ENCODE measurements at regions not wholly inside any gene's neighbourhood (a gene's known extent, or its start where the extent isn't known, plus 50 kb on each side); places are given as distances from the start of the nearest gene placed in this dataset.

DNA sequence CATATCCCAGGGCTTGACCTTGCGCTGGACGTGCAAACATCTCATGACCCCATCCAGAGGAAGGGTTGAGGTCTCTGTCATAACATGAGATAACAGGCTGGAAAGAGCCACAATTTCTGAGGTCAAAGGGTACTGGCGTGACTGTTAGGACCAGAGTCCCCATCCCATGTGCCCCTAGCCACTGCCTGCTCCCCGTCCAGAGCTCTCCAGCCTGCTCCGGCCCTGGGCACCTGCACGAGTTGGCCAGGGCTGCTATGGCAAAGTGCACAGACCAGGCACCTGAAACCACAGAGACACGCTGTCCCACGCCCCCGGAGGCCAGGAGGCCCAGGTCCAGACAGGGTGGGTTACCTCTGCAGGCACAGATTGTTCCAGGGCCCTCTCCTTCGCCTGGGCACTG lies 58.9 kb downstream of the SHANK2 start:
- no peaks in the 10 kb centered on the region for H3K9me3 ChIP-seq (ENCODE audit: insufficient read depth, low read length, severe bottlenecking)
- H3K4me1 ChIP-seq (ENCODE audit: insufficient read depth, low read length): no peaks in the 10 kb centered on the region
- no peaks in the 10 kb centered on the region for H3K27me3 ChIP-seq (ENCODE audit: insufficient read depth, low read length, poor library complexity)
- TF ChIP-seq, protein P1, sequence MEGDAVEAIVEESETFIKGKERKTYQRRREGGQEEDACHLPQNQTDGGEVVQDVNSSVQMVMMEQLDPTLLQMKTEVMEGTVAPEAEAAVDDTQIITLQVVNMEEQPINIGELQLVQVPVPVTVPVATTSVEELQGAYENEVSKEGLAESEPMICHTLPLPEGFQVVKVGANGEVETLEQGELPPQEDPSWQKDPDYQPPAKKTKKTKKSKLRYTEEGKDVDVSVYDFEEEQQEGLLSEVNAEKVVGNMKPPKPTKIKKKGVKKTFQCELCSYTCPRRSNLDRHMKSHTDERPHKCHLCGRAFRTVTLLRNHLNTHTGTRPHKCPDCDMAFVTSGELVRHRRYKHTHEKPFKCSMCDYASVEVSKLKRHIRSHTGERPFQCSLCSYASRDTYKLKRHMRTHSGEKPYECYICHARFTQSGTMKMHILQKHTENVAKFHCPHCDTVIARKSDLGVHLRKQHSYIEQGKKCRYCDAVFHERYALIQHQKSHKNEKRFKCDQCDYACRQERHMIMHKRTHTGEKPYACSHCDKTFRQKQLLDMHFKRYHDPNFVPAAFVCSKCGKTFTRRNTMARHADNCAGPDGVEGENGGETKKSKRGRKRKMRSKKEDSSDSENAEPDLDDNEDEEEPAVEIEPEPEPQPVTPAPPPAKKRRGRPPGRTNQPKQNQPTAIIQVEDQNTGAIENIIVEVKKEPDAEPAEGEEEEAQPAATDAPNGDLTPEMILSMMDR (IDR thresholded peaks at IDR 0.05; ENCODE audit: borderline replicate concordance, extremely low read depth, low read length, poor library complexity, severe bottlenecking): no peak
- no peak for TF ChIP-seq EZH2 (IDR thresholded peaks at IDR 0.05; ENCODE audit: borderline replicate concordance, low read depth, low read length, severe bottlenecking)
- H2AFZ ChIP-seq (ENCODE audit: low read depth, low read length): no peak overlapping the region
- H3K36me3 ChIP-seq (ENCODE audit: insufficient read depth, low read length): no peaks in the 10 kb centered on the region
- H3K9ac ChIP-seq (ENCODE audit: low read depth, low read length): no peak overlapping the region
- H3K4me3 ChIP-seq (ENCODE audit: low read depth in 1 of 2, low read length in 2 of 2): no peak overlapping the region
- no peaks in the 10 kb centered on the region for H3K79me2 ChIP-seq (ENCODE audit: insufficient read depth, low read length)
- DNase-seq (no peak), ATAC-seq (ENCODE audit: insufficient read depth, low read depth) (no peak)
- H3K27ac ChIP-seq (ENCODE audit: low read length): no peak overlapping the region
- H4K20me1 ChIP-seq (ENCODE audit: insufficient read depth, low read length): no peaks in the 10 kb centered on the region
- no peak overlapping the region for H3K4me2 ChIP-seq (ENCODE audit: insufficient read depth, low read length)

DNA sequence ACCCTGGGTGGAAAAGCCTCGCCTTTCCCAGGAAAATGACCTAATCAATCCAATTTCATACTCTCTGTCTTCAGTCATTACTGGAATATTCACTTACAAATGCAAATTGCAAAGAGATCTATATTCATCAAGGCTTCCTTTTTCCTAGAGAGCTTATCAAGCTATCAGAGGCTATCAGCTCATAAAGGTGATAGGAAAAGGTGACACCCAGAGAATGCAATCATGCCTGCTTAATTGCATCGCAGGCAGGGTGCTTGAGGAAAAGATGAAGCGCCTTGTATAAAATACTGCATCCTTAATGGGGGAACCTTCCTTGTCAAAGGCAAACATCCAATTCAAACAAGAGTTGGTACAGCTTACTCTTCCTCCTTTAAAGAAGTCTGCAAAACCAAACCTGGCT lies 59.7 kb downstream of the SHANK2 start:
- no peaks in the 10 kb centered on the region for H3K9me3 ChIP-seq (ENCODE audit: insufficient read depth, low read length, severe bottlenecking)
- ATAC-seq (ENCODE audit: insufficient read depth, low read depth) (no peak), DNase-seq (no peak)

GRCh38 chr11:71191201-71191600 lies 61.2 kb downstream of the SHANK2 start:
- H3K36me3 ChIP-seq (ENCODE audit: insufficient read depth, low read length): no peaks in the 10 kb centered on the region
- H3K9ac ChIP-seq (ENCODE audit: low read depth, low read length): no peak overlapping the region
- no peak for TF ChIP-seq EZH2 (IDR thresholded peaks at IDR 0.05; ENCODE audit: borderline replicate concordance, low read depth, low read length, severe bottlenecking)
- TF ChIP-seq, protein P1 (IDR thresholded peaks at IDR 0.05; ENCODE audit: borderline replicate concordance, extremely low read depth, low read length, poor library complexity, severe bottlenecking): no peak
- no peak overlapping the region for H3K27ac ChIP-seq (ENCODE audit: low read length)
- H3K4me3 ChIP-seq (ENCODE audit: low read depth in 1 of 2, low read length in 2 of 2): no peak overlapping the region
- no peak overlapping the region for H3K4me2 ChIP-seq (ENCODE audit: insufficient read depth, low read length)
- H3K9me3 ChIP-seq (ENCODE audit: insufficient read depth, low read length, severe bottlenecking): no peaks in the 10 kb centered on the region
- H3K79me2 ChIP-seq (ENCODE audit: insufficient read depth, low read length): no peaks in the 10 kb centered on the region
- no peaks in the 10 kb centered on the region for H3K4me1 ChIP-seq (ENCODE audit: insufficient read depth, low read length)
- H4K20me1 ChIP-seq (ENCODE audit: insufficient read depth, low read length): no peaks in the 10 kb centered on the region
- no peak overlapping the region for H2AFZ ChIP-seq (ENCODE audit: low read depth, low read length)
- DNase-seq: no peak
- no peaks in the 10 kb centered on the region for H3K27me3 ChIP-seq (ENCODE audit: insufficient read depth, low read length, poor library complexity)
- ATAC-seq (ENCODE audit: insufficient read depth, low read depth): no peak

More for the DNA sequence above, 59.7 kb downstream of the SHANK2 start:
- H3K27ac ChIP-seq (ENCODE audit: low read length): no peak overlapping the region
- H3K4me3 ChIP-seq (ENCODE audit: low read depth in 1 of 2, low read length in 2 of 2): no peak overlapping the region
- H3K79me2 ChIP-seq (ENCODE audit: insufficient read depth, low read length): no peaks in the 10 kb centered on the region
- H3K4me2 ChIP-seq (ENCODE audit: insufficient read depth, low read length): no peak overlapping the region
- H4K20me1 ChIP-seq (ENCODE audit: insufficient read depth, low read length): no peaks in the 10 kb centered on the region
- no peak overlapping the region for H2AFZ ChIP-seq (ENCODE audit: low read depth, low read length)
- no peak overlapping the region for H3K9ac ChIP-seq (ENCODE audit: low read depth, low read length)
- H3K27me3 ChIP-seq (ENCODE audit: insufficient read depth, low read length, poor library complexity): no peaks in the 10 kb centered on the region
- H3K36me3 ChIP-seq (ENCODE audit: insufficient read depth, low read length): no peaks in the 10 kb centered on the region
- TF ChIP-seq, protein P1 (IDR thresholded peaks at IDR 0.05; ENCODE audit: borderline replicate concordance, extremely low read depth, low read length, poor library complexity, severe bottlenecking): no peak
- no peak for TF ChIP-seq EZH2 (IDR thresholded peaks at IDR 0.05; ENCODE audit: borderline replicate concordance, low read depth, low read length, severe bottlenecking)
- H3K4me1 ChIP-seq (ENCODE audit: insufficient read depth, low read length): no peaks in the 10 kb centered on the region

DNA sequence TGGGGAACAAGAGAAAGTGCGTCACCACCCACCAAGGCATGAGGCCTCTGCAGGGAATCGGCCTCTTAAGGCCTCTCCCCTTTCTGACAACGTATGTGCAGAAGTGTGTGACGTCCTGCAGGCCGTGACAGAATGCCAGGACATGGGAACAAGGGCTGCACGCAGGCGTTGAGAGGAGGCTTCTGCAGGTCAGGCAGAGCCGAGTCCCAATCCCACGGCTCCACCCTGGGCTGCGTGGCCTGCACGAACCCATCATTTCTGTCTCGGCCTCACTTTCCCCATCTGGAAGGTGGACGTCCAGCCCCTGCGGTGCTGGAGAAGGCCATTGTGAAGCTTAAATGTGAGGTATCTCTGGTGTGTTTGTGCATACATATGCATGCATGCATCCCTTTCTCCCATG lies 61.8 kb downstream of the SHANK2 start:
- Histone ChIP-seq H3K27me3 (ENCODE audit: insufficient read depth, low read length, poor library complexity) (no peaks in the 10 kb centered on the region), H3K4me2 (ENCODE audit: insufficient read depth, low read length) (no peak overlapping the region), H3K9me3 (ENCODE audit: insufficient read depth, low read length, severe bottlenecking) (no peaks in the 10 kb centered on the region), H4K20me1 (ENCODE audit: insufficient read depth, low read length) (no peaks in the 10 kb centered on the region), H2AFZ (ENCODE audit: low read depth, low read length) (no peak overlapping the region), H3K9ac (ENCODE audit: low read depth, low read length) (no peak overlapping the region), H3K4me3 (ENCODE audit: low read depth in 1 of 2, low read length in 2 of 2) (no peak overlapping the region), H3K4me1 (ENCODE audit: insufficient read depth, low read length) (no peaks in the 10 kb centered on the region), H3K36me3 (ENCODE audit: insufficient read depth, low read length) (no peaks in the 10 kb centered on the region), H3K79me2 (ENCODE audit: insufficient read depth, low read length) (no peaks in the 10 kb centered on the region), H3K27ac (ENCODE audit: low read length) (no peak overlapping the region)
- no peak for DNase-seq
- TF ChIP-seq, protein P1 (IDR thresholded peaks at IDR 0.05; ENCODE audit: borderline replicate concordance, extremely low read depth, low read length, poor library complexity, severe bottlenecking): no peak
- no peak for TF ChIP-seq EZH2 (IDR thresholded peaks at IDR 0.05; ENCODE audit: borderline replicate concordance, low read depth, low read length, severe bottlenecking)
- no peak for ATAC-seq (ENCODE audit: insufficient read depth, low read depth)

All from DND-41 (cell line).